Caco-2 (cell line): ENCODE measurements at regions not wholly inside any gene's neighbourhood (a gene's known extent, or its start where the extent isn't known, plus 50 kb on each side); places are given as distances from the start of the nearest gene placed in this dataset.

Experiments used
- BruUV-seq: library from RNA; stranded (reverse); fragments of 400-500 nt; replicated peaks from 2 replicates; lab custom pipeline; 2021; lab: Mats Ljungman, UMichigan
- CTCF ChIA-PET: fragments of 300-600 bp; sonication (Branson Sonifier 250); formaldehyde crosslinking; loops from one replicate; lab custom pipeline; 2022; ENCODE audit warnings: antibody characterized with exemption; lab: Charles Lee
- POLR2A ChIA-PET: fragments of 300-600 bp; sonication (Branson Sonifier 250); formaldehyde crosslinking; loops from one replicate; lab custom pipeline; 2022; ENCODE audit warnings: antibody characterized with exemption; lab: Charles Lee
- DNase-seq, 2 experiments: peaks; one replicate each; pipeline versions ENCODE4 v3.0.0 to v3.0.0-alpha.2; 2020 to 2022
- H3K27me3 ChIP-seq: replicated peaks from 2 replicates; pipeline ENCODE4 v1.6.0; 2011; ENCODE audit warnings: low read length; ENCODE audit not compliant: control insufficient read depth, insufficient read depth
- H3K36me3 ChIP-seq: 2 replicates; pipeline ENCODE4 v1.5.1; 2011; ENCODE audit warnings: low read length; ENCODE audit not compliant: control insufficient read depth, insufficient read depth
- H3K4me1 ChIP-seq: fragments of 250-450 bp; sonication (Bioruptor Pico); 2 replicates; pipeline ENCODE4 v1.5.1; 2020; ENCODE audit warnings: mild to moderate bottlenecking
- H3K4me3 ChIP-seq: 2 replicates; pipeline ENCODE4 v1.5.1; 2011; ENCODE audit warnings: low read depth, mild to moderate bottlenecking, control low read depth, low read length
- H3K9me3 ChIP-seq: fragments of 250-450 bp; sonication (Bioruptor Pico); 2 replicates; pipeline ENCODE4 v1.5.1; 2020; ENCODE audit warnings: mild to moderate bottlenecking, moderate library complexity
- H3K27ac Mint-ChIP-seq: one replicate; pipeline ENCODE4 v1.8.0; 2022; ENCODE audit warnings: mixed read lengths; ENCODE audit not compliant: unreplicated experiment
- H3K27me3 Mint-ChIP-seq: one replicate; pipeline ENCODE4 v1.8.0; 2022; ENCODE audit warnings: mixed read lengths; ENCODE audit not compliant: insufficient read depth, unreplicated experiment
- H3K36me3 Mint-ChIP-seq: one replicate; pipeline ENCODE4 v1.8.0; 2022; ENCODE audit warnings: mild to moderate bottlenecking, mixed read lengths; ENCODE audit not compliant: insufficient read depth, unreplicated experiment
- H3K4me1 Mint-ChIP-seq: one replicate; pipeline ENCODE4 v1.8.0; 2022; ENCODE audit warnings: low read depth, mixed read lengths; ENCODE audit not compliant: unreplicated experiment
- H3K4me3 Mint-ChIP-seq: one replicate; pipeline ENCODE4 v1.8.0; 2022; ENCODE audit warnings: mild to moderate bottlenecking, moderate library complexity, mixed read lengths; ENCODE audit not compliant: unreplicated experiment
- H3K9me3 Mint-ChIP-seq: one replicate; pipeline ENCODE4 v1.8.0; 2022; ENCODE audit warnings: mixed read lengths; ENCODE audit not compliant: unreplicated experiment
- intact Hi-C: fragments of 100-400 bp; cut with micrococcal nuclease; formaldehyde crosslinking; loops from one replicate; pipeline ENCODE4 v1.10.0; 2022; ENCODE audit not compliant: unreplicated experiment
- TF ChIP-seq, protein P1 (sequence below), 2 experiments: fragments of 200-600 bp in 1 of 2; IDR thresholded peaks; 1 replicate in 1 of 2; 2 replicates in 1 of 2; pipeline versions ENCODE4 v1.5.1 to v1.8.0; 2011 to 2022; ENCODE audit warnings: antibody characterized with exemption in 1 of 2, control low read depth in 1 of 2, inconsistent platforms in 1 of 2, low read depth in 1 of 2, low read length in 1 of 2, mild to moderate bottlenecking in 1 of 2, moderate library complexity in 1 of 2; ENCODE audit not compliant: insufficient read depth in 1 of 2, severe bottlenecking in 1 of 2, unreplicated experiment in 1 of 2

DNA sequence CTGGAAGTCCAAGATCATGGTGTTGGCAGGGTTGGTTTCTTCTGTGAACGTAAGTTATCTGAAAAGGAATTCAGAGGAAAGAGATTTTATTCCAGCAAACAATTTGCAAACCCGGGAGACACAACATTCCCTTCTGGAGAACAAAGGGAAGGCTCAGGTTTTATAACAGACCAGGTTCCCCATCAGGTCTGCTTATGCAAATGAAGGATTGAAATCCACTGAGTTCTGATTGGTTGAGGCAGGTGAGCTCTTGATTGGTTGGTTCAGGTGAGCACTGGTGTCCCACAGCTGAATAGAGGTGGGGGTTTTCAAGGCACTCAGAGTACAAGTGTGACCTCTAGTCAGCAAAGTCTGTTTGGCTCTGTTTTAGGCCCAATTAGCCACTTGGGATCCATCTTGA lies 1306.8 kb downstream of the TBC1D22A start:
- TF ChIP-seq, protein P1, sequence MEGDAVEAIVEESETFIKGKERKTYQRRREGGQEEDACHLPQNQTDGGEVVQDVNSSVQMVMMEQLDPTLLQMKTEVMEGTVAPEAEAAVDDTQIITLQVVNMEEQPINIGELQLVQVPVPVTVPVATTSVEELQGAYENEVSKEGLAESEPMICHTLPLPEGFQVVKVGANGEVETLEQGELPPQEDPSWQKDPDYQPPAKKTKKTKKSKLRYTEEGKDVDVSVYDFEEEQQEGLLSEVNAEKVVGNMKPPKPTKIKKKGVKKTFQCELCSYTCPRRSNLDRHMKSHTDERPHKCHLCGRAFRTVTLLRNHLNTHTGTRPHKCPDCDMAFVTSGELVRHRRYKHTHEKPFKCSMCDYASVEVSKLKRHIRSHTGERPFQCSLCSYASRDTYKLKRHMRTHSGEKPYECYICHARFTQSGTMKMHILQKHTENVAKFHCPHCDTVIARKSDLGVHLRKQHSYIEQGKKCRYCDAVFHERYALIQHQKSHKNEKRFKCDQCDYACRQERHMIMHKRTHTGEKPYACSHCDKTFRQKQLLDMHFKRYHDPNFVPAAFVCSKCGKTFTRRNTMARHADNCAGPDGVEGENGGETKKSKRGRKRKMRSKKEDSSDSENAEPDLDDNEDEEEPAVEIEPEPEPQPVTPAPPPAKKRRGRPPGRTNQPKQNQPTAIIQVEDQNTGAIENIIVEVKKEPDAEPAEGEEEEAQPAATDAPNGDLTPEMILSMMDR (IDR thresholded peaks at IDR 0.05; ENCODE audit: insufficient read depth in 1 of 2, low read depth in 1 of 2, low read length in 1 of 2, severe bottlenecking in 1 of 2, unreplicated experiment in 1 of 2) = no peak
- H3K4me3 Mint-ChIP-seq = no peak overlapping the region
- no TSS peak for BruUV-seq
- no peaks in the 10 kb centered on the region for H3K4me1 Mint-ChIP-seq
- H3K27me3 Mint-ChIP-seq = peaks cover 8% of the 10 kb centered on the region
- intact Hi-C loops = no loop called here
- CTCF ChIA-PET = no interaction called here
- no peak for DNase-seq
- no peaks in the 10 kb centered on the region for H3K36me3 ChIP-seq
- H3K36me3 Mint-ChIP-seq = no peaks in the 10 kb centered on the region
- no peaks in the 10 kb centered on the region for H3K4me1 ChIP-seq
- H3K27me3 ChIP-seq = no peaks in the 10 kb centered on the region
- no peak overlapping the region for H3K27ac Mint-ChIP-seq
- H3K9me3 ChIP-seq = no peaks in the 10 kb centered on the region
- POLR2A ChIA-PET = no interaction called here
- peaks cover 10% of the 10 kb centered on the region for H3K9me3 Mint-ChIP-seq
- H3K4me3 ChIP-seq = no peak overlapping the region

GRCh38 chr22:48068323-48068885 lies 1306.0 kb downstream of the TBC1D22A start:
- TF ChIP-seq, protein P1 (IDR thresholded peaks at IDR 0.05; ENCODE audit: insufficient read depth in 1 of 2, low read depth in 1 of 2, low read length in 1 of 2, severe bottlenecking in 1 of 2, unreplicated experiment in 1 of 2) = no peak
- peaks cover 4% of the 10 kb centered on the region for H3K9me3 Mint-ChIP-seq
- H3K27me3 Mint-ChIP-seq = peaks cover 9% of the 10 kb centered on the region
- Histone ChIP-seq H3K9me3 (no peaks in the 10 kb centered on the region), H3K4me3 (no peak overlapping the region), H3K4me1 (no peaks in the 10 kb centered on the region), H3K27me3 (no peaks in the 10 kb centered on the region), H3K36me3 (no peaks in the 10 kb centered on the region)
- CTCF ChIA-PET = no interaction called here
- intact Hi-C loops = no loop called here
- no peaks in the 10 kb centered on the region for H3K4me1 Mint-ChIP-seq
- no peak overlapping the region for H3K27ac Mint-ChIP-seq
- no peaks in the 10 kb centered on the region for H3K36me3 Mint-ChIP-seq
- POLR2A ChIA-PET = no interaction called here
- H3K4me3 Mint-ChIP-seq = no peak overlapping the region
- BruUV-seq = no TSS peak
- no peak for DNase-seq

- CTCF ChIA-PET = no interaction called here
- no peaks in the 10 kb centered on the region for H3K4me1 ChIP-seq
- H3K27ac Mint-ChIP-seq = no peak overlapping the region
- no peaks in the 10 kb centered on the region for H3K36me3 Mint-ChIP-seq
- H3K36me3 ChIP-seq = no peaks in the 10 kb centered on the region
- H3K9me3 ChIP-seq = no peaks in the 10 kb centered on the region
- no peaks in the 10 kb centered on the region for H3K27me3 ChIP-seq
- H3K27me3 Mint-ChIP-seq = peaks cover 9% of the 10 kb centered on the region
- H3K4me3 Mint-ChIP-seq = no peak overlapping the region
- H3K4me1 Mint-ChIP-seq = no peaks in the 10 kb centered on the region
- peaks cover 9% of the 10 kb centered on the region for H3K9me3 Mint-ChIP-seq
- POLR2A ChIA-PET = no interaction called here
- no TSS peak for BruUV-seq
- TF ChIP-seq, protein P1 (IDR thresholded peaks at IDR 0.05; ENCODE audit: insufficient read depth in 1 of 2, low read depth in 1 of 2, low read length in 1 of 2, severe bottlenecking in 1 of 2, unreplicated experiment in 1 of 2) = no peak
- no peak overlapping the region for H3K4me3 ChIP-seq
- intact Hi-C loops = no loop called here
- DNase-seq = no peak
These were observed 1303.4 kb downstream of the TBC1D22A start for GRCh38 chr22:48065892-48066291.
